Lower lobe of right lung (tissue), 2 donors: ENCODE measurements at regions not wholly inside any gene's neighbourhood (a gene's known extent, or its start where the extent isn't known, plus 50 kb on each side); places are given as distances from the start of the nearest gene placed in this dataset.

ENCODE experiments used
- ATAC-seq, 2 donors: fragments of 200-7000 bp; cut with Tn5 transposase; one replicate each; pipeline ENCODE4 v1.9.1; 2020 to 2022; ENCODE audit warnings: mild to moderate bottlenecking in 2 of 2, moderate library complexity in 2 of 2
- DNase-seq: peaks from one replicate; pipeline ENCODE4 v3.0.0-alpha.2; 2020
- H3K27ac ChIP-seq: fragments of 200-600 bp; one replicate; pipeline ENCODE4 v1.8.0; 2022
- H3K27me3 ChIP-seq: fragments of 200-600 bp; one replicate; pipeline ENCODE4 v1.8.0; 2022; ENCODE audit warnings: low read depth
- H3K36me3 ChIP-seq: fragments of 200-600 bp; one replicate; pipeline ENCODE4 v1.8.0; 2022; ENCODE audit warnings: mild to moderate bottlenecking
- H3K4me1 ChIP-seq: fragments of 200-600 bp; one replicate; pipeline ENCODE4 v1.8.0; 2022
- H3K4me3 ChIP-seq: fragments of 200-600 bp; one replicate; pipeline ENCODE4 v1.8.0; 2022; ENCODE audit warnings: mild to moderate bottlenecking
- H3K9me3 ChIP-seq: fragments of 200-600 bp; one replicate; pipeline ENCODE4 v1.8.0; 2022
- intact Hi-C: fragments of 100-400 bp; cut with DNase I; formaldehyde crosslinking; loops from one replicate; pipeline ENCODE4 v1.11.0; 2022
- TF ChIP-seq, protein P1 (sequence below): fragments of 200-600 bp; IDR thresholded peaks from one replicate; pipeline ENCODE4 v1.8.0; 2022; ENCODE audit warnings: antibody characterized with exemption, mild to moderate bottlenecking
- donor health status: DM: no; HTN: yes; CAD: no; lungs with severe emphysema.

DNA sequence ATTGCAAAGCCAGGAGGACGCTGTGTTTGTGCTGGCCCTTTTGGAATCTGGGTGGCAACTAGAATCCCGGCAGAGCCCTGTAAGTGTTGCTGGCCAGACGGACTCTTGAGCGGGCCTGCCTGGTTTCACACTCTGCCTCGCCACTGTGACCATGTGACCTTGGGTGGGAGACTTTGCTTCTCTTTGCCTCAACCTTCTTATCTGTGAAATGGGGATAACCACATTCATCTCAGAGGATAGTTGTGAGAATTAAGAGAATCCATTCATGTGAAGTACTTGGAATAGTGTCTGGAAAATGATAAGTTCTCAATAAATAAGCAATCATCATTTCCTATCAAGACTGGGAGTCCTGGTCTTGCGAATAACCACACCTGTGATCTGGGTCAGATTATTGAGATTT lies 105.6 kb downstream of the LIPG start:
- no peaks in the 10 kb centered on the region for H3K27me3 ChIP-seq
- ATAC-seq (no peak), DNase-seq (no peak)
- intact Hi-C loops = no loop called here
- H3K4me1 ChIP-seq = peaks cover 7% of the 10 kb centered on the region
- H3K4me3 ChIP-seq = no peak overlapping the region
- TF ChIP-seq, protein P1, sequence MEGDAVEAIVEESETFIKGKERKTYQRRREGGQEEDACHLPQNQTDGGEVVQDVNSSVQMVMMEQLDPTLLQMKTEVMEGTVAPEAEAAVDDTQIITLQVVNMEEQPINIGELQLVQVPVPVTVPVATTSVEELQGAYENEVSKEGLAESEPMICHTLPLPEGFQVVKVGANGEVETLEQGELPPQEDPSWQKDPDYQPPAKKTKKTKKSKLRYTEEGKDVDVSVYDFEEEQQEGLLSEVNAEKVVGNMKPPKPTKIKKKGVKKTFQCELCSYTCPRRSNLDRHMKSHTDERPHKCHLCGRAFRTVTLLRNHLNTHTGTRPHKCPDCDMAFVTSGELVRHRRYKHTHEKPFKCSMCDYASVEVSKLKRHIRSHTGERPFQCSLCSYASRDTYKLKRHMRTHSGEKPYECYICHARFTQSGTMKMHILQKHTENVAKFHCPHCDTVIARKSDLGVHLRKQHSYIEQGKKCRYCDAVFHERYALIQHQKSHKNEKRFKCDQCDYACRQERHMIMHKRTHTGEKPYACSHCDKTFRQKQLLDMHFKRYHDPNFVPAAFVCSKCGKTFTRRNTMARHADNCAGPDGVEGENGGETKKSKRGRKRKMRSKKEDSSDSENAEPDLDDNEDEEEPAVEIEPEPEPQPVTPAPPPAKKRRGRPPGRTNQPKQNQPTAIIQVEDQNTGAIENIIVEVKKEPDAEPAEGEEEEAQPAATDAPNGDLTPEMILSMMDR = no peak
- no peak overlapping the region for H3K27ac ChIP-seq
- H3K36me3 ChIP-seq = no peaks in the 10 kb centered on the region
- H3K9me3 ChIP-seq = no peaks in the 10 kb centered on the region

GRCh38 chr18:49666045-49666775 lies 104.4 kb downstream of the LIPG start:
- no peak overlapping the region for H3K4me3 ChIP-seq
- no peaks in the 10 kb centered on the region for H3K9me3 ChIP-seq
- no peaks in the 10 kb centered on the region for H3K36me3 ChIP-seq
- no peaks in the 10 kb centered on the region for H3K27me3 ChIP-seq
- TF ChIP-seq, protein P1 = no peak
- H3K4me1 ChIP-seq = peaks cover 7% of the 10 kb centered on the region
- DNase-seq (no peak), ATAC-seq (no peak)
- H3K27ac ChIP-seq = no peak overlapping the region
- intact Hi-C loops = no loop called here

DNA sequence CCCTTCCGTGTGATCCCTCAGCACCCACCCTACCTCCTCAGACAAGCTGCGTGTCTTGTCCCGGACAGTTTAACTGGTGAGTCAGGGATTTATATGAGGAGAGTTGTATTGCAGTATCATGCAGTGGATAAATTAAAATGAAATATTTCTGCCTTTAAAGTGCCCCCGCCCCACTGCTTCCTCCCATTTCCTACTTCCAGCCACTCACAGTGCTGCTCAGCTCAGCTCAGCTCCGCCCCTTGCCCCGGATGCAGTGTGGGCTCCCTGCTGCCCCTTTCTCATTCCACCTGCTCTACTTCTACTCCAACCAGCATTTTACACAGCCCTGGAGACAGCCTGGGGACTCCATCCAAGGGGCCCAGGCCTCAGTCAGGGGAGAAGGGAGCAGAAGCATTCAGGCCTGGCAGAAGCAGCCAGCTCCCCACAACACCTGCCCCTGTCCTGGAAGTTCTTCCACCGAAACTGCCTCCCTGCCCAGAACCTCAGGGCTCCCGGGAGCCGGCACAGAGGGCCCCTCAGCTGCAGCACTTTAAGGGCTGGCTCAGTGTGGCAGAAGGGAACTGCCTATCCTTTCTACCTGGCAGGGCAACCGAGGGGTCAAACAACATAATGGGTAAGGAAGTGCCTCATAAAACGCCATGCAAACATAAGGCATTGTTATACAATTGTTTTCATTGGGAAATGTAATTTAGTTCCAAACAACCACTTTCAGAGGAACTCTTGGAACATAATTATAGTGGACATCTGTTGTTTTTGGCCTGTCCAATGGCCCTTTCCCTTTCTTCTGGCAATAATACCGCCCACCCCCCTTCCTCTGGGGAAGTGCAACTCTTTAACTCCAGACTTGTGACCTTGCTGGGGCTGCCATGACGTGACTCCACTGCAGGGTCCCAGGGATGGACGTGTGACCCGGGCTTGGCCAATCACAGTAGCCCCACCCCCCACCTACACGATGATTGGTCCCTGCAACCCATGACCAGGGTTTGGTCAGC lies 102.3 kb downstream of the LIPG start:
- TF ChIP-seq, protein P1 = no peak
- Histone ChIP-seq H3K4me3 (no peak overlapping the region), H3K27me3 (no peaks in the 10 kb centered on the region), H3K27ac (peak overlapping the region; percentile 11), H3K9me3 (no peaks in the 10 kb centered on the region), H3K4me1 (peaks cover 10% of the 10 kb centered on the region), H3K36me3 (no peaks in the 10 kb centered on the region)
- intact Hi-C loops = no loop called here
- DNase-seq (no peak), ATAC-seq (peak; percentile 20 to 41)

- no peak overlapping the region for H3K4me3 ChIP-seq
- no peaks in the 10 kb centered on the region for H3K36me3 ChIP-seq
- ATAC-seq (no peak), DNase-seq (no peak)
- H3K27me3 ChIP-seq = no peaks in the 10 kb centered on the region
- TF ChIP-seq, protein P1 = no peak
- no peak overlapping the region for H3K27ac ChIP-seq
- no peaks in the 10 kb centered on the region for H3K9me3 ChIP-seq
- intact Hi-C loops = no loop called here
- H3K4me1 ChIP-seq = peaks cover 13% of the 10 kb centered on the region
Measured at GRCh38 chr18:49662506-49662905, 100.6 kb downstream of the LIPG start.

DNA sequence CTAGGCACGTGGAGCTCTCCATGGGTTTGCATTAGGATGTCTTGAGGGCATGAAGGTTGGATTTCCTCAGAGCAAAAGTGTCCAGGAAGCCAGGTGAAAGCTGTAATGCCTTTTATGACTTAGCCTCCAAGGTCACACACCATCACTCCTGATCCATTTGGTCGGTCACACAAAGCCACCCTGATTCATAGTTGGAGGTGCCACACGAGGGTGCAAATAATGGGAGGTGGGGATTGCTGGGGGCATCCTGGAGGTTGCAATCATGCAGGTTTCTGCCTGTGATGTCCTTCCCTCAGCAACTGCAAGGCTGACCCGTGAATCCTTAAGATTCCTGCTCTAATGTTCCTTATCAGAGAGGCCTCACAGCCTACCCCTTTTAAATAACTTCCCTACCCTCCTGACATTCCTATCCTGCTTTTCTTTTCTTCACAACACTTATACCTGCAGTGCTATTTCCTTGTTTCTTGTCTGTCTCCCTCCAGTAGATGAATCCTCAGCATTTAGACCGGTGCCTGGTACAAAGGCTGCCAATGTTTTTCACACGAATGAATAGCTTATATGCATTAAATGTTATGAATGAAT lies 97.1 kb downstream of the LIPG start:
- H3K4me3 ChIP-seq = no peak overlapping the region

More for the DNA sequence above, 97.1 kb downstream of the LIPG start:
- Histone ChIP-seq H3K36me3 (no peaks in the 10 kb centered on the region), H3K27ac (no peak overlapping the region), H3K27me3 (no peaks in the 10 kb centered on the region), H3K4me1 (peaks cover 8% of the 10 kb centered on the region), H3K9me3 (no peaks in the 10 kb centered on the region)
- TF ChIP-seq, protein P1 = no peak
- DNase-seq (no peak), ATAC-seq (no peak)
- intact Hi-C loops = no loop called here
